Endodermal cell (in vitro differentiated cells): ENCODE measurements at regions not wholly inside any gene's neighbourhood (a gene's known extent, or its start where the extent isn't known, plus 50 kb on each side); places are given as distances from the start of the nearest gene placed in this dataset.

Experiments used
- DNase-seq: peaks from one replicate; pipeline ENCODE4 v3.0.0-alpha.2; 2017
- H3K27ac ChIP-seq: 2 replicates; pipeline ENCODE4 v1.5.1; 2013; ENCODE audit warnings: mild to moderate bottlenecking, low read depth, low read length, moderate library complexity
- H3K27me3 ChIP-seq: 2 replicates; pipeline ENCODE4 v1.6.1; 2013; ENCODE audit warnings: mild to moderate bottlenecking, low read length, moderate library complexity; ENCODE audit not compliant: insufficient read depth, control insufficient read depth, poor library complexity, severe bottlenecking
- H3K36me3 ChIP-seq: 2 replicates; pipeline ENCODE4 v1.7.0; 2013; ENCODE audit warnings: mild to moderate bottlenecking, low read length, moderate library complexity; ENCODE audit not compliant: control insufficient read depth, insufficient read depth
- H3K4me1 ChIP-seq: one replicate; pipeline ENCODE4 v1.7.0; 2013; ENCODE audit warnings: low read length; ENCODE audit not compliant: control insufficient read depth, insufficient read depth
- H3K4me3 ChIP-seq: 2 replicates; pipeline ENCODE4 v1.5.1; 2013; ENCODE audit warnings: mild to moderate bottlenecking, low read length, moderate library complexity
- H3K9ac ChIP-seq: 2 replicates; pipeline ENCODE4 v1.6.1; 2013; ENCODE audit warnings: mild to moderate bottlenecking, low read length, moderate library complexity; ENCODE audit not compliant: poor library complexity, severe bottlenecking; ENCODE audit errors: extremely low read depth
- H3K9me3 ChIP-seq: 2 replicates; pipeline ENCODE4 v1.6.1; 2013; ENCODE audit warnings: mild to moderate bottlenecking, low read length, moderate library complexity; ENCODE audit not compliant: control insufficient read depth
- H3K27ac Mint-ChIP-seq: 2 replicates; pipeline ENCODE4 v1.8.0; 2020; ENCODE audit warnings: mixed read lengths
- H3K27me3 Mint-ChIP-seq: 2 replicates; pipeline ENCODE4 v1.8.0; 2021; ENCODE audit warnings: mild to moderate bottlenecking, mixed read lengths; ENCODE audit not compliant: insufficient read depth
- H3K36me3 Mint-ChIP-seq: 2 replicates; pipeline ENCODE4 v1.8.0; 2020; ENCODE audit warnings: low read depth, mixed read lengths
- H3K4me1 Mint-ChIP-seq: 2 replicates; pipeline ENCODE4 v1.8.0; 2020; ENCODE audit warnings: mixed read lengths
- H3K4me3 Mint-ChIP-seq: 2 replicates; pipeline ENCODE4 v1.8.0; 2020; ENCODE audit warnings: mild to moderate bottlenecking, moderate library complexity, mixed read lengths
- H3K9me3 Mint-ChIP-seq: 2 replicates; pipeline ENCODE4 v1.8.0; 2020; ENCODE audit warnings: mild to moderate bottlenecking, mixed read lengths
- WGBS, 2 experiments: methylation state at CpG; one replicate each; pipeline versions ENCODE4 v1.1.5 to v1.1.7; 2013; ENCODE audit warnings: missing lambda C conversion rate in 2 of 2, mixed read lengths in 1 of 2; ENCODE audit not compliant: insufficient coverage in 1 of 2, insufficient read length in 1 of 2; 5-methylcytosine and 5-hydroxymethylcytosine counted together
- TF ChIP-seq, protein P1 (sequence below): fragments of 200-600 bp; sonication (generic); conservative IDR thresholded peaks from 2 replicates; pipeline ENCODE4 v1.5.0; 2021; ENCODE audit warnings: antibody characterized with exemption, mild to moderate bottlenecking

DNA sequence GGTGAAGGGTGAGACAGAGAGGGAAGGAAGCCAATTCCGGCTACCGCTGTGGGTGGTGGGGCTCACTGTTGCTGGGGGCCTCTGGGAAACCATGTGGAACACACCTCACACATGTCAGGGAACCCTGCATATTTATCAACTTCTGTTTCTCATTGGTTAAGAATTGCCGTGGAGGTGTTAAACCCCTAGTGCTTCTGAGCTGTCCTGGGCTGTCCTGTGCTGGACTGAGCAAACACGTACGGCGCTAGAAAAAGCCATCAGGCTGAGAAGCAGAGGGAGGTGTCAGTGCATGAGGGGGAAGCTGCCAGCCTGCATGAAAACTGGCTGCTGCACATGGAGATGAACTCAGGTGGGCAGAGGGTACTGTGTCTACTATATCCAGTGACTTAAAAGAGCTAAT lies 103.9 kb upstream of the JAG1 start:
- H3K4me1 Mint-ChIP-seq, result peaks cover 31% of the 10 kb centered on the region
- H3K36me3 Mint-ChIP-seq, result no peaks in the 10 kb centered on the region
- Histone ChIP-seq H3K9ac (no peak overlapping the region), H3K27ac (no peak overlapping the region), H3K36me3 (no peaks in the 10 kb centered on the region), H3K4me1 (peaks cover 11% of the 10 kb centered on the region), H3K27me3 (peaks cover 10% of the 10 kb centered on the region), H3K4me3 (no peak overlapping the region), H3K9me3 (no peaks in the 10 kb centered on the region)
- no peaks in the 10 kb centered on the region for H3K9me3 Mint-ChIP-seq
- no peak for DNase-seq
- H3K4me3 Mint-ChIP-seq, result no peak overlapping the region
- H3K27me3 Mint-ChIP-seq, result peaks cover 16% of the 10 kb centered on the region
- no peak overlapping the region for H3K27ac Mint-ChIP-seq
- whole genome bisulfite sequencing, 2 experiments, result 83 to 97% methylated on average over 4 to 6 of the region's 6 CpGs
- TF ChIP-seq, protein P1, sequence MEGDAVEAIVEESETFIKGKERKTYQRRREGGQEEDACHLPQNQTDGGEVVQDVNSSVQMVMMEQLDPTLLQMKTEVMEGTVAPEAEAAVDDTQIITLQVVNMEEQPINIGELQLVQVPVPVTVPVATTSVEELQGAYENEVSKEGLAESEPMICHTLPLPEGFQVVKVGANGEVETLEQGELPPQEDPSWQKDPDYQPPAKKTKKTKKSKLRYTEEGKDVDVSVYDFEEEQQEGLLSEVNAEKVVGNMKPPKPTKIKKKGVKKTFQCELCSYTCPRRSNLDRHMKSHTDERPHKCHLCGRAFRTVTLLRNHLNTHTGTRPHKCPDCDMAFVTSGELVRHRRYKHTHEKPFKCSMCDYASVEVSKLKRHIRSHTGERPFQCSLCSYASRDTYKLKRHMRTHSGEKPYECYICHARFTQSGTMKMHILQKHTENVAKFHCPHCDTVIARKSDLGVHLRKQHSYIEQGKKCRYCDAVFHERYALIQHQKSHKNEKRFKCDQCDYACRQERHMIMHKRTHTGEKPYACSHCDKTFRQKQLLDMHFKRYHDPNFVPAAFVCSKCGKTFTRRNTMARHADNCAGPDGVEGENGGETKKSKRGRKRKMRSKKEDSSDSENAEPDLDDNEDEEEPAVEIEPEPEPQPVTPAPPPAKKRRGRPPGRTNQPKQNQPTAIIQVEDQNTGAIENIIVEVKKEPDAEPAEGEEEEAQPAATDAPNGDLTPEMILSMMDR, result no peak

DNA sequence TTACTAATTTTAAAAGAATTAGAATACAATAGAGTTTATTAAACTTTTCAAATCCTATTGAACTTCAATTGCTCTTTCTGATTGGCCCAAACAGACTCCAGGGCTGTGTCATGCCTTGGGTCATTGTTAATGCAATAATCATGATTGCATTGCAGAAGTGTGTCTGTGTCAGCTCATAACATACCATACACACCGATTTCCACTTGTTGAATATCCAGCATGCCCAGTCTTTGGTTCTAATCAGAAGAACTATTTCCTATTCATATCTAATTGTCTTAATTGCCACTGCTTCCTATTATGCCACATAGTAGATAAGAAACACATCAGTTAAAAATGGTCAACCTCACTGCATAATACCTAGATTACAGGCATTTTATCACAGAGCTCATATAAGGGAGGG lies 106.1 kb upstream of the JAG1 start:
- Histone ChIP-seq H3K9me3 (no peaks in the 10 kb centered on the region), H3K27ac (no peak overlapping the region), H3K4me3 (no peak overlapping the region), H3K4me1 (peaks cover 18% of the 10 kb centered on the region), H3K27me3 (peaks cover 11% of the 10 kb centered on the region), H3K9ac (no peak overlapping the region), H3K36me3 (no peaks in the 10 kb centered on the region)
- WGBS, 2 experiments, result 88 to 100% methylated on average over 1 of the region's 1 CpG
- H3K9me3 Mint-ChIP-seq, result no peaks in the 10 kb centered on the region
- TF ChIP-seq, protein P1, result no peak
- H3K36me3 Mint-ChIP-seq, result no peaks in the 10 kb centered on the region
- peaks cover 39% of the 10 kb centered on the region for H3K4me1 Mint-ChIP-seq
- peaks cover 17% of the 10 kb centered on the region for H3K27me3 Mint-ChIP-seq
- H3K27ac Mint-ChIP-seq, result no peak overlapping the region
- DNase-seq, result no peak
- no peak overlapping the region for H3K4me3 Mint-ChIP-seq

DNA sequence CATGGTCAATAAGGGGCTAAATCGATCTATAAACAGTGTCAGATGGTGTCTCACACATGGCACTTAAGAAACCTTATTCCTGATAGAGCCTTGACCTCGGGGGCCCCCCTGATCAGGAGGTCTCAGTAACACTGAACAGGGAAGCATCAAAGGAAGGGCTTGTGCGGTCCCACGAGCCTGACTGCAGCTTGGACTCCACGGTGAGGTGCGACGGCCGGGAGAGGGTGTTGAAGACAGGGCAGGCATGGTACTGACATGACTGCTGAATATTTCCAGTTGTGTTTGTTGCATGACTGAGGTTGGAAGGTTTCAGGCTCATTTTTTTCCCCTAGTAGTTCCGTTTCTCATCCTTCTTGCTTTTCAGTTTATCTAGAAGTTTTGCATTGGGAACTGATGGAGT lies 107.1 kb upstream of the JAG1 start:
- Histone ChIP-seq H3K4me3 (no peak overlapping the region), H3K27me3 (peaks cover 11% of the 10 kb centered on the region), H3K4me1 (peaks cover 18% of the 10 kb centered on the region), H3K27ac (no peak overlapping the region), H3K9me3 (no peaks in the 10 kb centered on the region), H3K36me3 (no peaks in the 10 kb centered on the region), H3K9ac (no peak overlapping the region)
- Mint-ChIP-seq H3K36me3 (no peaks in the 10 kb centered on the region), H3K27me3 (peaks cover 17% of the 10 kb centered on the region), H3K27ac (no peak overlapping the region), H3K9me3 (no peaks in the 10 kb centered on the region), H3K4me1 (peaks cover 41% of the 10 kb centered on the region), H3K4me3 (no peak overlapping the region)
- 87 to 94% methylated on average over 7 to 9 of the region's 9 CpGs for WGBS, 2 experiments
- DNase-seq, result no peak
- TF ChIP-seq, protein P1, result no peak
